HG02943 (cell line): ENCODE measurements at regions not wholly inside any gene's neighbourhood (a gene's known extent, or its start where the extent isn't known, plus 50 kb on each side); places are given as distances from the start of the nearest gene placed in this dataset.
"Not testable (repeated sequence)": the region's sequence is repeated elsewhere in the genome, so short reads cannot be mapped to it uniquely, and the experiment has no call there.

Experiments
- ATAC-seq: cut with Tn5 transposase; IDR thresholded peaks from one replicate; pipeline ENCODE4 v1.9.1; 2021; ENCODE audit warnings: mild to moderate bottlenecking, low read depth, moderate library complexity; ENCODE audit not compliant: unreplicated experiment

DNA sequence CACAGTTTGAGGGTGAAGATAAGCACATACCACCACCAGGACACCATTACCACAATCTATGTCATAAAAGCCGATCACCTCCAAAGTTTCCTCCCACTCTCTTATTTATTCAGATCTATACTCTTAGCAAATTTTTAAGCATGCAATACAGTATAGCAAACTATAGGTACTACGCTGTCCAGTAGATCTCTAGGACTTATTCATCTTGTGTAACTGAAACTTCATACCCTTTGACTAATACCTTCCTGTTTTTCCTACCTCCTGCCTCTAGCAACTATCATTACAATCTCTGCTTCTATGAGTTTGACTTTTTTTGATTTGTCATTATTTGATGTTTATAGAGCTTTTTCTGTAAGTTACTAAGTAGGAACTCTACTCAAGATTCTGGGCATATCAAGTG, 84.5 kb upstream of the MANSC4 start:
- no peak for ATAC-seq

DNA sequence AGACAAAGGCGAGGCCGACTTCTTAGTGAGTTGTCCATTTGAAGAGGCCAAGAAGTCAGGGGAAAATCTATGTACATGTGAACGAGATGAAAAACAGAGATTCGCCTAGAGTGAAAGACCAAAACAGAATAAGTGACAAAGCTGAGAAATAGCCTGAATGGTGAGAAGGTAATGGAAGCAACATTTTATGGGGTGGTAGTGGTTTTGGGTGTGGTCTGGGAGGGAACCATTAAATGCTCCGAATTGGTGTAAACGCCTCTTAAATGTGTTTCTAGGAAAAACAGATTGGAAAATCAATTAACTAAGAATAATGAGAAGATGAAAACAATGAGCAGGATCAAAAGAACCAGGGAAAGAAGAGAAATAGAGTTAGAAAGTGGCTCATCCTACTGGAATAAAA, 83.8 kb upstream of the MANSC4 start:
- ATAC-seq, result no peak

DNA sequence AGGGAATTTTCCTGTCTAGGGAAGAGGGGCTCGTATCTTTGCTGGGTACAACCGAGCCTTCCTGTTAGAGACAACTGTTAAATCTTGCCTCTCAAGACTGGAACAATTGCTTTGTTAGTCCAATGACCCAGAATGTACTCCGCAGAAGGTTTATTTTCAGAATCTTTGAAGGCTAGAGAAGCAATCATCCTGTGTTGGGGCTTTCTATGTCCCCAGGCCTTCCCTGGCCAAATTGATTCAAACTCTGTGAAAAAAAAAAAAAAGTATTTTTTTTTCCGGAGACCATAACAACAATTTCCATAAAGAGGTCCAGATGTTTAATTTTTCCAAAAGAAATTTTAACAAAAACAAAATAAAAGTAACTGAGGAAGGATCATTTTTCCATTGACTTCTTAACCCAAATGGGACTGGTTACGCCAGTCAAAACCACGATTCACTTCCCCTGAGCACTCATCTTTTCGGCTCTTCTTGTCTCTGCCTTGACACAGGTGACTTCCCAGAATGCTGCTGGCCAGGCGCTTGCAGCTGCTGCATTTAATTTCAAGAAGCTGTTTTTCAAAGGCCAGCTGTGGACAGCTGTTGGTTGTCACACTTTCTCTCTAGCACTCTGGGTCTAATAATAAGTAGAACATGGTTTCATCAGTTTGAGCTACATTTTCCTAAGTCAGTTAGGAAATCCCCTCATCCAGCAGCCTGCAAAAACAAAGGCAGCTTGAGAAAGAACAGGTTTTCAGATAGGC, 81.6 kb upstream of the MANSC4 start:
- ATAC-seq, result peak; percentile 84

DNA sequence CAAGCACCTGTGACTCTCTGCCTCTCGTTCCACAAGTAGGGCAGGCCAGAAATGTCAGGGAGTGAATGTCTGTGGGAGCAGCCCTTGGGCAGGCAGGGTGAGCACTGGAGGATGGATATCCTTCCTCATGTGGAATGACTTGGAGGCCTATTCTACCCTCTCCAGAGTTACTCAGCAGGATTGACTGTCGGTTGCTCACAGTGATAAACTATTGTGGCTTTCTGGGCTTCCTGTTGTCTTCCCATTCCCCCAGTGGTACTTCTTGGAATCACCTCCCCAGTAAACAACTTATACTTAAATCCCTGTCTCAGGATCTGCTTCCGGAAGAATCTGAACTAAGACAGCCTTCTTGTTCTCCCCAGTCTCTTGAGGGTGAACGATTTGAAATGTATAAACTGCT, 79.6 kb upstream of the MANSC4 start:
- ATAC-seq, result no peak

DNA sequence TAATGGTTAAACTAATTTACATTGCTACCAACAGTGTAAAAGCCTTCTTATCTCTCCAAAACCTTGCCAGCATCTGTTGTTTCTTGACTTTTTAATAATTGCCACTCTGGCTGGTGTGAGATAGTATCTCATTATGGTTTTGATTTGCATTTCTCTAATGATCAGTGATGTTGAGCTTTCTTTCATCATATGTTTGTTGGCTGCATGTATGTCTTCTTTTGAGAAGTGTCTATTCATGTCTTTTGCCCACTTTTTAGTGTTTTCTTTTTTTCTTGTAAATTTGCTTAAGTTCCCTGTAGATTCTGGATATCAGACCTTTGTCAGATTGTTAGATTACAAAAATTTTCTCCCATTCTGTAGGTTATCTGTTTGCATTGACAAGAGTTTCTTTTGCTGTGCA, 77.0 kb upstream of the MANSC4 start:
- not testable (repeated sequence) for ATAC-seq

DNA sequence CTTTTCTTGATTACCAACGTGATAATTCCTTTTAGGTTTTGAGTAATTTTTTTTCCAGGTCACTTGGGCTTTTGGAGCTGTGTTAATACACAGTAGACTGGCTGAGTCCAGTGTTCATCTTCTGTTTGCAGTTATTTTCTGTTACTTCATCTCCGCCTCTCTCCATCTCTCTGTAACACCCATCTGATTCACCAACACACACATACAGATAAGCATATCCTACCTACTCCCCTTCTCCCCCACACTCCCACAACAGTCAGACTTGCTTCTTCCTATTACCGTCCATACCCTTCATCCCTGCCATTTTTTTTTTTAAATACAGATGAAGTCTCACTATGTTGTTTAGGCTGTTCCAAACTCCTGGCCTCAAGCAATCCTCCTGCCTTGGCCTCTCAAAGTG, 72.7 kb upstream of the MANSC4 start:
- ATAC-seq, result no peak
